AML-193 (cell line): ENCODE measurements at regions not wholly inside any gene's neighbourhood (a gene's known extent, or its start where the extent isn't known, plus 50 kb on each side); places are given as distances from the start of the nearest gene placed in this dataset.

ENCODE experiments used
- DNase-seq, 2 experiments: peaks; one replicate each; lab custom pipeline; 2025; lab: John Stamatoyannopoulos, UW

DNA sequence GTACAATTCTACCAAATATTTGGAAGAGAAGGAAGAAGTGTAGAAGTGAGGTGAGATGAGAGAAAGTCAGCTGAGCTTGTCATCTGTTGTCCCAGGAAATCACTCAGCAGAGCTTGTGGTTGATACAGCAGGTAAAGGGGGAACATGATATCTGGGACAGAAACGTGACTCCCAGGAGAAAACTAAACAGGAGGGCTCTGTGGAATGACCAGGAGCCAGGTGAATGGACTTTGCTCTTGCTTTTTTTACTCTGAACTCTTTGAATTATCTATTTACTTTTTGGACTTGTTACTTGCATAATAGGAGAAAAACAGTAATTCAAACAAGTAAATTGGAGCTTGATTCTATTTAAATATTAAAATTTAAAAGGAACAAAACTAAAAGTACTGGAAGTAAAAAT lies 555.6 kb upstream of the FRG1 start:
- DNase-seq, result no peak

DNA sequence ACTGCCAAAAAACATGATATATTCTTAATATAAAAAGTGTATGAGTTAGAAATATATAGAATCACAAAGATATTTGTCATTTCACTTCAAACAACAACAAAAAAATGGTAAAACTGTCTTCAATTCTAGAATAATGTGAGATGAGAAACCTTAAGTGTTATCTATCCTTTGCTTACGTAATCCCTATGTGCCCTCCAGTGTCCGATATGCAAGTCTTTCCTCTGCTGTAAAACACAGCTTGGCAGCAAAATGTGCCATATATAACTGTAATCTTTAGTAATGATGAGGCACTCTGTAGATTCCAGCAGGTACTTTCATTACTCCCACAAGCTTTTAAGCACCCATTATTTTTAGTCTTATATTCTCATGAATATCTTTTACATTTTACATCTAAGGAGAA lies 555.1 kb upstream of the FRG1 start:
- no peak for DNase-seq

- DNase-seq, result no peak
Observed at GRCh38 chr4:189396435-189396834, 544.2 kb upstream of the FRG1 start.

DNA sequence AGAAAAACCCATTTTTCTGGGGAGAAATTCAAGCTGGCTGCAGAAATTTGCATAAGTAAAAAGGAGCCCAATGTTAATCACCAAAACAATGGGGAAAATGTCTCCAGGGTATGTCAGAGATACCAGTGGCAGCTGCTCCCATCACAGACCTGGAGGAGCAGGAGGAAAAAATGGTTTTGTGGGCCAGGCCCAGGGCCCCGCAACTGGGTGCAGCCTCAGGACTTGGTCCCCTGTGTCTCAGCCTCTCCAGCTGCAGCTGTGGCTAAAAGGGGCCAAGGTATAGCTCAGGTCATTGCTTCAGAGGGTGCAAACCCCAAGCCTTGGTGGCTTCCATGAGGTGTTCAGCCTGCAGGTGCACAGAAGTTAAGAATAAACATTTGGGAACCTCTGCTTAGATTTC lies 536.4 kb upstream of the FRG1 start:
- DNase-seq, result no peak

- DNase-seq, result no peak
Observed at GRCh38 chr4:189409158-189409557, 531.5 kb upstream of the FRG1 start.

DNA sequence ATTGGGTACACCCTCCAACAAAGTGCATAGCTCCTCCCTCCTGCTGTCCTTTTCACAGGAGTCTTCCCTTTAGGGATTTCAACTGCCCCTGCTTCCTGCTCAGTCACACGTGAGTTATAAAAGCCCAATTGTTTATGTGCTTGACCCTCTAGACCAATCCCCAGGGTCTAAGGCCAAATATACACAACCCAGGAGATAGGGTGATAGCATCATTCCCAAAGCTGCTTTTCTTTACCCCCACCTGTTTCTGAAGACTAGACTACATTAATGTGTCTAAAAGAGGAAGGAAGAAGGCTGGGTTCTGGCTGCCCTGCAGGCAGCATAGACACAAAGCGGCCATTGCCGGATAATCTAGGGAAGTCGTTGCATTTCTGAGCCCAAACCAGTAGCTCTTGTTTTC lies 526.7 kb upstream of the FRG1 start:
- no peak for DNase-seq

GRCh38 chr4:189420572-189420971 lies 520.1 kb upstream of the FRG1 start:
- no peak for DNase-seq

DNA sequence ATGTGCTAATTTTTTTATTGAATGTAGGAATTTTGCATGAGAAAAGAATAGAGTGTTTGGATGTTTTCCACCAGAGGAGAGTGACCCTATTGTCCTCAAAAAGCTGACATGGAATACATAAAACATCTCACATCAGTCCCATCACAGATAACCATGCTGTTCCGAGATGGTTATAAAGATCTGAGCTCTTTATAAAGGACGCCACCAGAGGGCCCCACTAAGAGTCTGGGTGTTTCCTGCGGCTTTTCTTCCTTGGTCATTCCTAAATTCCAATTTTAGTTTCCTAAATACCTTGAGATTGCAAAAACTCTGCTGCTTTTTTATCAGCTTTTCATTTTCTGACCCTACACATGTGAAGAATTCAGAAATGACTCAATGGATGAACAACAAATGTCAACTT lies 504.5 kb upstream of the FRG1 start:
- DNase-seq, result no peak

DNA sequence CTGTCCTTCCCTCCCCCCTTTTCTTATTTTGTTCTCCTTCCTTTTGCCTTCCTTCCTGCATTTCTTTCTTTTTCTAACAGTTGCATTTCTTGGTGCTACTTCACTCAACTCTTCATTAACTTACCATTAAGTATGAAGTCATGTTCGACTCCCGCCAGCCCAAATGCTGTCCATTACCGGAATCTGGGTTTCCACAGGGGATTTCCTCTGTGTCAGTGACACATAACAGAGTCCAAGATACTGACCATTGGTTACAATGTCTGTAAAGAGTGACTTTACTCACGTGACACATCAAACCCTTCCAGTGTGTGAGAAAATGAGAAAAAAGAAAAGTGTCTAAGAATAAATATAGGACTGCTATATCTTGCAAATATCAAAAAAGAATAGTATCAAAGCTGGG lies 500.0 kb upstream of the FRG1 start:
- DNase-seq, result no peak

- no peak for DNase-seq
Observed at GRCh38 chr4:189443341-189443740, 497.3 kb upstream of the FRG1 start.

GRCh38 chr4:189445613-189446012 lies 495.1 kb upstream of the FRG1 start:
- no peak for DNase-seq

GRCh38 chr4:189463734-189464133 lies 476.9 kb upstream of the FRG1 start:
- DNase-seq, result no peak

- DNase-seq, result no peak
Observed at GRCh38 chr4:189494407-189494806, 446.3 kb upstream of the FRG1 start.

DNA sequence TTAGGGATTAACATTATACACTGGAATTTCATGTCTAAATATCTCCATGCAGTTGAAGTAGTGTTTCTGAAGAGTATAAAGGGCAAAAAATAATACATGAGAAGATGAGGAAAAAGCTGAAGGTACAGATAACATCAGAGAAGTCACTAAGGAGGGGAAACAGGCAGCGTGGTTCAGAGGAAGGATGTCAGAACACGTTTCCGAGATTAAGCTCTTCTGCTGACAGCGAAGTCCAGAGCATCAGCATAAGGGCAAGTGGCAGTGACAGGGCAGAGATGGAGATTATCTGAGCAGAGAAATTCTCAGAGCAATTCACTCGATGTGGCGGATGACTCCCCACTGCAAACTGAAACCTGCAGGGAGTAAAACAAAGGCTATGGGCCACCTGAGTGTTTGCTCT lies 443.2 kb upstream of the FRG1 start:
- no peak for DNase-seq

DNA sequence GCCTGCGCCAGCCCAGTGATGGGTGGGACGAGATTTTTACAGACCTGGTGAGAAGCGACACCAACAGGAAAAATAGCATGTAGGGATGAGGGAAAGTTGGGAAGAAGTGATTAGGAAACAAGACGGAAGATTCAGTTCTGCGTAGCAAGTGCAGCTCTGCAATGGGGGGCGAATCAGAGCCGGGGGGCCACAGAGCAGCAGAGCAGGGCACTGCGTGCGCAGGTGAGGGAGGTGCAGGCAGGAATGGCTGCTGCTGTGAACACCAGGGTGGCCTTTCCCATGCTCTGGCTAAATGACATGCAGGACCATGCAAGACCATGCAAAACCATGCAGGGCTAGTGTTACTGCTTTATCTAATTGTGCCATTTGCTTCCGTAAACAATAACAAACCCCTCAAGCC lies 442.7 kb upstream of the FRG1 start:
- no peak for DNase-seq

GRCh38 chr4:189498457-189498856 lies 442.2 kb upstream of the FRG1 start:
- DNase-seq, result no peak

DNA sequence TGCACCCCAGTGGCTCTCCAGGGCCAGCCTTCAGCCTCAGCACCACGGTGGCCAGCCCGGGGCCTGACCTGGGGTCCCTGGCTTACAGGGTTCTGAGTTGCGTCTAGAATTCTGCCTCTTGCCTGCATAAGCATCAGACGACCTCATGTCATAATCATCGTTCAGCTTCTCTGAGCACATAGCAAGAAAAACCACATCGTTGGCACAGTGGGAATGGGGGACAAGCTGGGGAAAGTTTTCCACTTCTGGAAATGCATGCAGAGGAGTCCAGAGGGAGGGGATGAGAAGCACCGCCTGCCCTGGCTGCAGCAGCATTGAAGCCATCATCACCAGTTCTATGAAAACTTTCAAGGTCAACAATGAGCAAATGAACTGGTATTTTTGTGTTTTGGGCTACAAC lies 441.0 kb upstream of the FRG1 start:
- no peak for DNase-seq

GRCh38 chr4:189500970-189501369 lies 439.7 kb upstream of the FRG1 start:
- DNase-seq, result no peak

DNA sequence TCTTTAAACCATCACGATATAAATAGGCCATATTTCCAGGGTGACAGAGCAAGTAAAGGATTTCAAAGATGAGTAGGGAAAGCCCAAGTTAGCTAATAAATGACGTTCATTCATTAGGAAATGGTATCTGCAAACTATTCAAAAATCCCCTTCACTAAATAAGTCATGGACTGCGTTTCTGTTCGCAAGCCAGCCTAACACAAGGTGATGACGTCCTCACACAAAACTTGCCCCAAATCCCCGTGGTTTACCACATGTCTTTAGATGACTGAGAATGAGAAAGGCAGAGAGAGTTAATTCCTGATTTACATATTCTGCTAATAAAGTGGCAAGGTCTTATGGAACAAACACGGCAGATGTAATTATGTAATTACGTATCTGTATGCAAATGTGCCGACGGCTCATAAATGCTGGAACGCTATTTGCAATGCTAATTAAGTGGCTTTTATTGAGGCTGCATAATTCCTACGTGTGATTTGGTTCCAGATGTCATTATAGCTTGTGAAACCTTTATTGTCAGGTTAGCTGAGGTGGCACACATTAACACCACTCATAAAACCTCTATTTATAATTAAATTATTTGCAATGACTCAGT lies 437.7 kb upstream of the FRG1 start:
- no peak for DNase-seq

GRCh38 chr4:189504220-189504619 lies 436.5 kb upstream of the FRG1 start:
- DNase-seq, result no peak

DNA sequence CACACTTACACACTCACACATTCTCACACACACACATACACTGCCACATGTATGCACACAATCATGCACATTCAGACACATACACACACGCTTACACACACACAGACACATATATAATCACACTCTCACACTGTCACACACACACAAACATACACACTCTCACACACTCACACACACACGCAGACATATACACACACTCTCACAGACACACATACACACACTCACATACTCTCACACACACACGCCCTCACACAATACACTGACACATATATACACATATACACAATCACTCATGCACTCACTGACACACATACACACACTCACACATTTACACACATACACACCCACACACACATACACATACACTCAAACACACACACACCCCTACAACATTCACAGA lies 435.3 kb upstream of the FRG1 start:
- no peak for DNase-seq

- no peak for DNase-seq
Observed at GRCh38 chr4:189506080-189506479, 434.6 kb upstream of the FRG1 start.

- DNase-seq, result no peak
Observed at GRCh38 chr4:189507060-189507459, 433.6 kb upstream of the FRG1 start.

DNA sequence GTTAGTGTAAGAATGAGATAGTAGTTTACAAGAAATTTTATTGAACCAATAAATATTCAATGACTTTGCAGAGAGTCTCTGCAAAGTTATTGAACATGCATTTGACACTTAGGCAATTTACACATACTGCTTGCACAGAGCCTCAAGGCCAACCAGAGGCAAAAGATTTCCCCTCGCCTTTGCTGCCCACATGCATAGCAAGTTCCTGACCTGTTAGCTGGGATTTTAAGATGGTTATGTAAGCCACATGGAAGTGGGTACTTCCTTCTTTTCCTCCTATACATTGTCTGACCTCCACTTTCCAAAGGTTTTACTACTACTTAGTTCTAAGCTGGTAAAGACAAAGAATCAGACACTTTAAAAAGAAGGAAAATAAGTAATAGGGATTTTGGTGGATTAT lies 430.1 kb upstream of the FRG1 start:
- DNase-seq, result no peak

GRCh38 chr4:189511581-189511980 lies 429.1 kb upstream of the FRG1 start:
- no peak for DNase-seq
